GM21526 (cell line): ENCODE measurements at regions not wholly inside any gene's neighbourhood (a gene's known extent, or its start where the extent isn't known, plus 50 kb on each side); places are given as distances from the start of the nearest gene placed in this dataset.

ENCODE experiments used
- ATAC-seq: cut with Tn5 transposase; IDR thresholded peaks from one replicate; pipeline ENCODE4 v1.9.1; 2021; ENCODE audit warnings: moderate library complexity; ENCODE audit not compliant: unreplicated experiment, low FRiP score

- ATAC-seq: no peak
Observed at GRCh38 chr11:32003335-32003734, 87.5 kb upstream of the RCN1 start.

GRCh38 chr11:32002311-32002710 is 88.6 kb upstream of the RCN1 start:
- no peak for ATAC-seq

- no peak for ATAC-seq
Observed at GRCh38 chr11:31997955-31998354, 92.9 kb upstream of the RCN1 start.

- ATAC-seq: peak; percentile 28
Observed at GRCh38 chr11:31996159-31996881, 94.6 kb upstream of the RCN1 start.

- ATAC-seq: peak; percentile 86
Observed at GRCh38 chr11:31995525-31996094, 95.3 kb upstream of the RCN1 start.

GRCh38 chr11:31995032-31995431 is 95.8 kb upstream of the RCN1 start:
- no peak for ATAC-seq

- no peak for ATAC-seq
Observed at GRCh38 chr11:31987118-31988005, 103.5 kb upstream of the RCN1 start.

GRCh38 chr11:31986201-31986889 is 104.5 kb upstream of the RCN1 start:
- ATAC-seq: no peak

- no peak for ATAC-seq
Observed at GRCh38 chr11:31981457-31981856, 109.4 kb upstream of the RCN1 start.

- ATAC-seq: no peak
Observed at GRCh38 chr11:31977343-31977742, 113.5 kb upstream of the RCN1 start.

- no peak for ATAC-seq
Observed at GRCh38 chr11:31974366-31975136, 116.3 kb upstream of the RCN1 start.

- ATAC-seq: no peak
Observed at GRCh38 chr11:31973172-31973571, 117.7 kb upstream of the RCN1 start.

GRCh38 chr11:31972623-31973022 is 118.3 kb upstream of the RCN1 start:
- no peak for ATAC-seq

- ATAC-seq: no peak
Observed at GRCh38 chr11:31969359-31969702, 121.5 kb upstream of the RCN1 start.

GRCh38 chr11:31968461-31969358 is 122.2 kb upstream of the RCN1 start:
- ATAC-seq: no peak

GRCh38 chr11:31967404-31968130 is 123.3 kb upstream of the RCN1 start:
- no peak for ATAC-seq

- no peak for ATAC-seq
Observed at GRCh38 chr11:31966846-31967245, 124.0 kb upstream of the RCN1 start.

GRCh38 chr11:31964181-31964580 is 126.7 kb upstream of the RCN1 start:
- ATAC-seq: no peak

GRCh38 chr11:31960126-31960525 is 130.7 kb upstream of the RCN1 start:
- ATAC-seq: no peak
